ENCODE measurements at regions not wholly inside any gene's neighbourhood (a gene's known extent, or its start where the extent isn't known, plus 50 kb on each side); places are given as distances from the start of the nearest gene placed in this dataset.

DNA sequence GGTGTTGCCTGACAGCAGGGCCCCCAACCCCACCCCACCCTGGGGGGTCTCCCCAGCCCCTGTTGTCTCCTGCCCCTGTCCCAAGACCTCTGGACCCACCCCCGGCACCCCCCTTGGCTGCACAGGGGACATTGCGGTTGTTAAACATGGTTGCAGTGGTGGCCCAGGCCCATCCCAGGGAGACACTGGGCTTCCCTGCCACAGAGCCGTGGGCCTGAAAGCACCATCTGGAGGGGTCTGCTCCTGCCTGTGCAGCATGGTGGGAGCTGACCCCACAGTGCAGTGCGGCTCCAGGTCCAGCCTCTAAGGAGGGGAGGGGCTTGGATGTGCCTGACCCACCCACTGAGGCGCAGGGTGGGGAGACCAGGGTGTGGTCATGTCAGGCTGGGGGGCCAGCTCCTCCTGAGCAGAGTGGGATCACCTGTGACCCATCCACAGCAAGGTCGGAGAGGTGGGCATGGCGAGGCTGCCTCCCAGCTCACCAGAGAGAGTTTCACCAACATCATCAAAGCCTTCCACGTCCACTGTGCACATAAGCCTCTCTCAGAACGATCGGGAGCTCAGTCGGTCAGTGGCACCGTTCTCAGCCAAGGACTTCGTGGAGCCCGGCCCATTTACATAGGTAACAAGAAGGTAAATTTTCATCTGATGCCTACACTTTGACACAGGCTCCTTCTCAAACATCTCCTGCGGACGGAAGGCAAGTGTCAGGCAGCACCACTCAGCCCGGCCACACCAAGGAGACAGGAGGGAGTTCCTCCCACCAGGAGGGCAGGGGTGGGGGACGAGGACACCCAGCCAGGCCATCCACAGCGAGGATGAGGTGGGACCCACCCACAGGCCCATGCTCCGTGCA is 201.1 kb downstream of the BRD1 start:
- no peaks in the 10 kb centered on the region for H3K4me1 ChIP-seq (ENCODE audit: control insufficient read depth, insufficient read depth, low read length)
- no peaks in the 10 kb centered on the region for H3K27me3 ChIP-seq (ENCODE audit: control insufficient read depth, insufficient read depth, low read length)
- no peaks in the 10 kb centered on the region for H3K36me3 ChIP-seq (ENCODE audit: control insufficient read depth, insufficient read depth, low read length)
- no peak overlapping the region for H3K9ac ChIP-seq (ENCODE audit: low read length)
- no peak overlapping the region for H3K27ac ChIP-seq (ENCODE audit: low read depth, low read length)
- H3K4me3 ChIP-seq (ENCODE audit: low read length), result no peak overlapping the region

GRCh38 chr22:49624421-49625177 is 203.1 kb downstream of the BRD1 start:
- Histone ChIP-seq H3K9ac (ENCODE audit: low read length) (no peak overlapping the region), H3K27ac (ENCODE audit: low read depth, low read length) (no peak overlapping the region), H3K27me3 (ENCODE audit: control insufficient read depth, insufficient read depth, low read length) (no peaks in the 10 kb centered on the region), H3K4me1 (ENCODE audit: control insufficient read depth, insufficient read depth, low read length) (no peaks in the 10 kb centered on the region), H3K4me3 (ENCODE audit: low read length) (no peak overlapping the region), H3K36me3 (ENCODE audit: control insufficient read depth, insufficient read depth, low read length) (no peaks in the 10 kb centered on the region)

DNA sequence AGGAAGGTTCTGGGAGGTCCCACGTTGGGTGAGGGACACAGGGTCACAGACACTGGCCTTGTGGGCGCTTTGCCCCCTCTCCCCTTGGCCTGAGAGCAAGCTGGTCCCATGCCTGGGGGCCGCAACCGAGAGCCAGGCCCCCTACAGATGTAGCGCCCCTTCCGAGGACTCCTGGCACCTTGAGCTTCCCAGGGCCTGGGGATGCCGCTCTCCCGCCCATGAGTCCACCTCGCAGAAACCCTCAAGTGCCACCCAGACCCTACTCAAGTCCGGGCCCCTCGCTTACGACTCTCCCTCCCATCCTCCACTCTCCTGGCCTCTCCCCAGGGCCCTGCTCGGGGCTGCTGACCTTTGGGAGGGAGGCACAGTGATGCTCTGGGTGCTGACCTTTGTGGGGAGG is 204.0 kb downstream of the BRD1 start:
- no peaks in the 10 kb centered on the region for H3K4me1 ChIP-seq (ENCODE audit: control insufficient read depth, insufficient read depth, low read length)
- no peak overlapping the region for H3K9ac ChIP-seq (ENCODE audit: low read length)
- no peaks in the 10 kb centered on the region for H3K36me3 ChIP-seq (ENCODE audit: control insufficient read depth, insufficient read depth, low read length)
- H3K27me3 ChIP-seq (ENCODE audit: control insufficient read depth, insufficient read depth, low read length), result no peaks in the 10 kb centered on the region
- no peak overlapping the region for H3K4me3 ChIP-seq (ENCODE audit: low read length)
- no peak overlapping the region for H3K27ac ChIP-seq (ENCODE audit: low read depth, low read length)

- H3K4me3 ChIP-seq (ENCODE audit: low read length), result no peak overlapping the region
- H3K27ac ChIP-seq (ENCODE audit: low read depth, low read length), result no peak overlapping the region
- H3K4me1 ChIP-seq (ENCODE audit: control insufficient read depth, insufficient read depth, low read length), result no peaks in the 10 kb centered on the region
- no peaks in the 10 kb centered on the region for H3K27me3 ChIP-seq (ENCODE audit: control insufficient read depth, insufficient read depth, low read length)
- H3K9ac ChIP-seq (ENCODE audit: low read length), result no peak overlapping the region
- no peaks in the 10 kb centered on the region for H3K36me3 ChIP-seq (ENCODE audit: control insufficient read depth, insufficient read depth, low read length)
Observed at GRCh38 chr22:49623176-49623575, 204.5 kb downstream of the BRD1 start.

GRCh38 chr22:49622241-49623105 is 205.2 kb downstream of the BRD1 start:
- Histone ChIP-seq H3K4me1 (ENCODE audit: control insufficient read depth, insufficient read depth, low read length) (no peaks in the 10 kb centered on the region), H3K9ac (ENCODE audit: low read length) (no peak overlapping the region), H3K36me3 (ENCODE audit: control insufficient read depth, insufficient read depth, low read length) (no peaks in the 10 kb centered on the region), H3K27ac (ENCODE audit: low read depth, low read length) (no peak overlapping the region), H3K4me3 (ENCODE audit: low read length) (no peak overlapping the region), H3K27me3 (ENCODE audit: control insufficient read depth, insufficient read depth, low read length) (no peaks in the 10 kb centered on the region)

GRCh38 chr22:49621601-49622210 is 206.0 kb downstream of the BRD1 start:
- H3K4me3 ChIP-seq (ENCODE audit: low read length), result no peak overlapping the region
- no peaks in the 10 kb centered on the region for H3K27me3 ChIP-seq (ENCODE audit: control insufficient read depth, insufficient read depth, low read length)
- H3K27ac ChIP-seq (ENCODE audit: low read depth, low read length), result no peak overlapping the region
- no peaks in the 10 kb centered on the region for H3K4me1 ChIP-seq (ENCODE audit: control insufficient read depth, insufficient read depth, low read length)
- no peak overlapping the region for H3K9ac ChIP-seq (ENCODE audit: low read length)
- H3K36me3 ChIP-seq (ENCODE audit: control insufficient read depth, insufficient read depth, low read length), result no peaks in the 10 kb centered on the region

DNA sequence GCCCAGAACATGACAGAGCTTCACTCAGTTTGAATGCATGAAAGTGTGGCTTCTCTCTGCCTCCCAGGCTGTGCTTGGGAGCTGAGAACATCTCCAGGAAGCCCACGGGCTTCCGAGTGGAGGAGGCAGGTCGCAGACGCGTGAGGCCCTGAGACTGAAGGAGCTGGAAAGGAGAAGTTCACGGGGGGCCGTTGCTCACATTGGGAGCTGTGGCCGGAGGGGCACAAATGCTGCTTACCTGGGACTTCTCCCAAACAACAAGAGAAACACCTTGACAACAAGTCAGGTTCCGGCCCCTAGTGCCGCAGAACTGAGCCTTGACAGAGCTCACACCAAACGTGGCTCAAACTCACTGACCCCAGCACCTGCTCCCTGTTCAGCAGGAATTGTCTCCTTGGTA is 207.0 kb downstream of the BRD1 start:
- Histone ChIP-seq H3K9ac (ENCODE audit: low read length) (no peak overlapping the region), H3K4me1 (ENCODE audit: control insufficient read depth, insufficient read depth, low read length) (no peaks in the 10 kb centered on the region), H3K36me3 (ENCODE audit: control insufficient read depth, insufficient read depth, low read length) (no peaks in the 10 kb centered on the region), H3K27me3 (ENCODE audit: control insufficient read depth, insufficient read depth, low read length) (no peaks in the 10 kb centered on the region), H3K27ac (ENCODE audit: low read depth, low read length) (no peak overlapping the region), H3K4me3 (ENCODE audit: low read length) (no peak overlapping the region)

- H3K4me3 ChIP-seq (ENCODE audit: low read length), result no peak overlapping the region
- H3K27me3 ChIP-seq (ENCODE audit: control insufficient read depth, insufficient read depth, low read length), result no peaks in the 10 kb centered on the region
- H3K36me3 ChIP-seq (ENCODE audit: control insufficient read depth, insufficient read depth, low read length), result no peaks in the 10 kb centered on the region
- no peak overlapping the region for H3K27ac ChIP-seq (ENCODE audit: low read depth, low read length)
- H3K9ac ChIP-seq (ENCODE audit: low read length), result no peak overlapping the region
- H3K4me1 ChIP-seq (ENCODE audit: control insufficient read depth, insufficient read depth, low read length), result no peaks in the 10 kb centered on the region
Observed at GRCh38 chr22:49620003-49620556, 207.6 kb downstream of the BRD1 start.

DNA sequence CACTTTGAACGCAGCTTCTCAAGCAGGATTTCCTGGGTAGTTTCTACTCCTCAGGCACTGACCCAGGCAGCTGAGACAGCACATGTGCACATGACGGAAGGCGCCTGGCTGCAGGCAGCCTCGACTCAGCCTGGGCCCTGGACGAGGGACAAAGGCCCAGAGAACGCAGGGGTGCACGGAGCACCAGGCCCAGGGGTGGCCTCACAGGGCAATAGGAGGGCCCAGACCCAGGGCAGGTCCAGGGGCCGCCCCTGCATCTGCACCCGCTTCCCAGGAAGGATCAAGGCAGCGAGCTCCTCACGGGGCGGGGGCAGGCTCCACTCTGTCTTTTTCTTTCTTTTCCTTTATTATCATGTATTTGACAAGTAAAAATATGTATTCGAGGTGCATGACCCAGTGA is 208.4 kb downstream of the BRD1 start:
- Histone ChIP-seq H3K27ac (ENCODE audit: low read depth, low read length) (no peak overlapping the region), H3K4me3 (ENCODE audit: low read length) (no peak overlapping the region), H3K36me3 (ENCODE audit: control insufficient read depth, insufficient read depth, low read length) (no peaks in the 10 kb centered on the region), H3K4me1 (ENCODE audit: control insufficient read depth, insufficient read depth, low read length) (no peaks in the 10 kb centered on the region), H3K27me3 (ENCODE audit: control insufficient read depth, insufficient read depth, low read length) (no peaks in the 10 kb centered on the region), H3K9ac (ENCODE audit: low read length) (no peak overlapping the region)

GRCh38 chr22:49618677-49618953 is 209.1 kb downstream of the BRD1 start:
- Histone ChIP-seq H3K27me3 (ENCODE audit: control insufficient read depth, insufficient read depth, low read length) (no peaks in the 10 kb centered on the region), H3K4me1 (ENCODE audit: control insufficient read depth, insufficient read depth, low read length) (no peaks in the 10 kb centered on the region), H3K4me3 (ENCODE audit: low read length) (no peak overlapping the region), H3K36me3 (ENCODE audit: control insufficient read depth, insufficient read depth, low read length) (no peaks in the 10 kb centered on the region), H3K9ac (ENCODE audit: low read length) (no peak overlapping the region), H3K27ac (ENCODE audit: low read depth, low read length) (no peak overlapping the region)

DNA sequence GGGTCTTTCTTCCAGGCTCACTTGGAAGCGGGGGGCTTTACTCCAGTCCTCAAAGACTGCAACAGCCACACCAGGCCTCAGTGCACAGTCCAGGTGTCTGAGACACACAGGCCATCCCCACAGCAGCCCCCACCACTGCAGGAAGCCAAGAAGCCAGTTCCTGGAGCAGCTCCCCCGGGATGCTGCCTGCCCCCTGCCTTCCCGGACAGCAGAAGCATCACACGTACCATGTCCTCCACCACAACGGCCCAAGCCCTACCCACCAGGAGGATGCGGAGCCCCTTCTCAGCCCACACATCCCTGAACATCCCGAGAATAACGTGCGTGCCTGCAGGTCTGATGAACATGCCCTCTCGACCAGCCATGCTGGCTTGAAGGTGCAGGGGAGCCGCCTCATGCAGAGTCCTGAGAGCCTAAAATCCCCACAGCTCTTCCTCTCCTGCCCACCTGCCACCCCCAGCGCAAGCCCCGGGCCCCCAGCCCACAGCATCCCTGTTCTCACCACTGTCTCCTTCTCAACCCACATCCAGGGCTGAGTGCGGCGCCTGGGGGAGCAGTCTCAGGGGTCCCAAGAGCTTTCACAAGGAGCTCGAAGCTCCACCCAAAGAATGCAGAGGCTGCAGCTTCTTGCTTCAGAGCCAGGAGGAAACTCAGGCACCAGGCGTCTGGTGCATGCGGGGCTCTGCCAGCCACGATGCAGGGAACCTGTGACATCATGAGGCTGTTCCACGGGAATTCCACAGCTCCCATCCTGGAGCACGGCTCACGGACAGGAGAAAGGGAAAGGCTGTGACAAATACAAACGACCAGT is 209.6 kb downstream of the BRD1 start:
- no peak overlapping the region for H3K9ac ChIP-seq (ENCODE audit: low read length)
- no peaks in the 10 kb centered on the region for H3K36me3 ChIP-seq (ENCODE audit: control insufficient read depth, insufficient read depth, low read length)
- no peak overlapping the region for H3K4me3 ChIP-seq (ENCODE audit: low read length)
- no peak overlapping the region for H3K27ac ChIP-seq (ENCODE audit: low read depth, low read length)
- H3K4me1 ChIP-seq (ENCODE audit: control insufficient read depth, insufficient read depth, low read length), result no peaks in the 10 kb centered on the region
- no peaks in the 10 kb centered on the region for H3K27me3 ChIP-seq (ENCODE audit: control insufficient read depth, insufficient read depth, low read length)
